Glomerular visceral epithelial cell (primary cell): ENCODE measurements at regions not wholly inside any gene's neighbourhood (a gene's known extent, or its start where the extent isn't known, plus 50 kb on each side); places are given as distances from the start of the nearest gene placed in this dataset.
"Not testable (repeated sequence)": the region's sequence is repeated elsewhere in the genome, so short reads cannot be mapped to it uniquely, and the experiment has no call there.

Experiments
- DNase-seq: peaks from one replicate; pipeline ENCODE4 v3.0.0-alpha.2; 2016; ENCODE audit errors: extremely low spot score

DNA sequence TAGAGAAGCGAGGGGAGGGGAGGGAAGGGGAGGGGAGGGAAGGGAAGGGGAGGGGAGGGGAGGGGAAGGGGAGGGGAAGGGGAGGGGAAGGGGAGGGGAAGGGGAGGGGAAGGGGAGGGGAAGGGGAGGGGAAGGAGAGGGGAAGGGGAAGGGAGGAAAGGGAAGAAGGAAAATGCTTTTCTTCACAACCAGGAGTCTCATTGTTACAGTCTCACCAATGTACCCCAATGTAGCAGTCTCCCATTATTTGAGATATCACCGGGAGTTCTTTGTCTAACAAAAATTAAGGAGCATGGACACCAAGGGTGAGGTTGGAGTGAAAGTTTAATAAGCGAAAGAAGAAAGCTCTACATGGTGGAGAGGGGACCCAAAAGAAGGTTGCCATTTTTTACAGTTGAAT, 1148.0 kb upstream of the ACVR2A start:
- not testable (repeated sequence) for DNase-seq

DNA sequence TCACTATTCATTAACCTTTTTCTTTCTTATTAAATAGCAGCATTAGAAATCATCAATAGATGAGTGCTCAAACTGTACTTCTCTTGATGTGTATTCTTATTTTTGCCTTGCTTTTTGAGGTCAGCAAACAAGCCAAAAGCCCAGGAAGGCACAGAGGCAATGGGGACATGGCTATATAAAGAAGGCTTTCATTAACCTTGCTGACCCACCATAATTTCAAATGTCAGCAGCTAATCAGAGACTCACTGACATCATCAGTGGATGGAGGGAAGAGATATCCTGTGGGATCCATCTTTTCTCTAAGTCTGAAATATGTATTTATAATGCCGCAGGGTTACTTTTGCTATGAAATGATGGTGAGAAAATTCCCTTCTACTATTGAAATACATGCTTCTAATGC, 1162.8 kb upstream of the ACVR2A start:
- DNase-seq, result no peak

DNA sequence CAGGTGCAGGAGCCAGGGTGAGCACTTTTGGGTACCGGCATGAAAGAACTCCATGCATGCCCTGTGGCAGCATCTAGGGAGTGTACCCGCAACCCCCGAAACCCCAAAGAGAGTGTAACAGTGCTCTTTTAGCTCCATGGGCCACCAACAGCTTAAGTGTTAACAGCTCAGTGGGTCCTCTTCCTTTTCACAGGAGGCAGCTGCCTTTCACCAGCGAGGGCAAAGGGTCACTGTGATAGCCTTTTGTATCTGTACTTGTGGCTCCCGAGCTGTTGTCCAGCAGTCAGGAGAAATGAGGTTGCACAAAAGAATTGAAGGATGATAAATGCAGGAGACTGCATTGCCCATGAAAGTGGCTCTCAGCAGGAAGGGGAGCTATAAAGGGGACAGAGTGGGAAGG, 1166.3 kb upstream of the ACVR2A start:
- no peak for DNase-seq

DNA sequence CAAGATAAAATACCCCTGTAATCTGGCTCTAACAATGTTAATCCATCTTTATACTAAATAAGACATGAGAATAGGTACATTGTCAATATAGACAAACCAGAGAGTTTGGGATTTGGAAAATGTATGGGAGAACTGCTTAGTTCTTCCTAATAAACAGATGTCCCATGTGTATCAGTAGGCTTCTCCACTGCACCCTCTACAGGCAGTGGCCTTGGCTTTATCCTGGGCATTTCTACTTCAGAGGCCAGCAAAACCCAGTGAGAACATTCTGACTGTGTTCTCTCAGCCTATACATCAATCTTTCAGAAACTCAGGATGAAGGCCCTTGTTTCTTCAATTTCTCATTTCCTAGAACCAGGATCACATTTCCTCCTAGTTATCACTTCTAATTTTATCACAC, 1167.5 kb upstream of the ACVR2A start:
- DNase-seq, result no peak

DNA sequence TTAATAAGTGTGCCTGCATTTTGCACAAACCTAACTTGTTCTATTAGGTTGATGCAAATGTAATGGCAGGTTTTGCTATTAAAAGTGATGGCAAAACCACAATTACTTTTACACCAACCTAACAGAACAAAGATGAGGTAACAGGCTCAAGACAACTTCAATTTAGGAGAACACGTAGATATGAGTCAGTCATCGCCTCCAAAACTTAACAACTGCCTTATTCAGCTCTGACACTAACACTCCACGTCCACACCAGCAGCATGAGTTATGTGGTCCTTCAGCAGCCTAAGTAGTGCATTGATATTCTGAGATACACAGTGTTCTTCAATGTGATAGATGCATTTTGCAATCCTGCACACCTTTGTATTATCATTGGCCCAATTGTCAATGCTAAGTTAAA, 1175.1 kb upstream of the ACVR2A start:
- no peak for DNase-seq

DNA sequence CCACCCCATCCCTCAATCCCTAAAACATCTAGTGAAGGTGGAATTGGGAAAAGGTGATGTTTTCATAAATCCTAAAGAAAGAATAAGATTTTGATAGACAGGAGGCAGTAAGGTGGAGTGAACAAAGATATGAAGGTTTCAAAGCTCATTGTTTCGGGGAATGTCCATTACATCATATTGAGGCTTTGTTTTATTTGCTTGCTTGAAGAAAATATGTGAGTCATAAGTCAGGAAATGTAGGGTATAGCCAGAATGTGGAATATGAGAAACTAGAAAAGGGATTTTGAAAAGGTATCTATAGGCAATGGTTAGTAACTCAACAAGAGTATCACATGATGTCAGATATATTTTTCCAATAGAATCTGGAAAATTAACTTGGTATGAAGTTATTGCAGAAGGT, 1178.5 kb upstream of the ACVR2A start:
- DNase-seq, result peak; percentile 4

DNA sequence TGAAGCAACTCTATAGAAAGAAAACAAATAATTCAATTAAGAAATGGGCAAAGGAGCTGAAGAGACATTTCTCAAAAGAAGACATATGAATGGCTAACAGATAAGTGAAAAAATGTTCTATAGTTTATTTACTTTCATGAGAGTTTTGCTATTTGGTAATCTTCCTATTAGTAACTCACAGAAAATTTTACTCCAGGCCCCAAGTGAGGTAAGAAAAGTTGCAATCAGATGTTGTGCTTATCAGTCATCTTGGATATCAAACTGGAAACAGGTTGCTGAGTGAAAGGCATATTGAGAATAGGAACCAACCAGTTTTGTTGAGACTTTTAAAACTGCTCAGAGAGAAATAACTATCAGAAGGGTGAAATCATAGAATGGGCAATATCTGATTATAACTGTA, 1179.0 kb upstream of the ACVR2A start:
- DNase-seq, result no peak

DNA sequence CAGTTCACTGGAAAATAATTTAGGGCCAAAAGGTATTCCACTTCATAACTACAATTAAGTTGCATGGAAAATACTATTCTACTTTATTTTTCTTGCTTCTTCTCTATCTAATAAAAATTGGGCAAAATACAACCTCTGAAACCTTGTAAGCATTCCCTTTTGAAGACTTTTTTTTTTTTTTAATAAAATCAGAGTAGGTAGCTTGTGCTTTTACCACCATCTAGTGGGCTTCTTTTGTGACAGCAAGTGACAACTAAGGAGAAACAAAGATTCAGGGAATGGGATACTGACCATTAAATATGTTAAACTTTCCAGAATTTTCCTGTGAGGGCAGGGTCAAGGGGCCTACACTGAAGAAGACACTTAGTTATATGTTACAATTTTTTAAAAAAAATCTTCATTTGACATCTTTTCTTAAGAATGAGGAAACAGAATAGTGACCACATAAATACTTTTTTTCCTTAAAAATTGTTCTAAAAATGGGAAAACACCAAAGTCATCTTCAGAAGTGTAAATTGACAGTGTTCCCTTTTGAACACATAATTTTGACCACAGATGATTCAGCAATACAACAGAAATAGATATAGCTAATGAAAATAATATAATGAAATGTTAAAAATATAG, 1183.2 kb upstream of the ACVR2A start:
- peak; percentile 60 for DNase-seq

DNA sequence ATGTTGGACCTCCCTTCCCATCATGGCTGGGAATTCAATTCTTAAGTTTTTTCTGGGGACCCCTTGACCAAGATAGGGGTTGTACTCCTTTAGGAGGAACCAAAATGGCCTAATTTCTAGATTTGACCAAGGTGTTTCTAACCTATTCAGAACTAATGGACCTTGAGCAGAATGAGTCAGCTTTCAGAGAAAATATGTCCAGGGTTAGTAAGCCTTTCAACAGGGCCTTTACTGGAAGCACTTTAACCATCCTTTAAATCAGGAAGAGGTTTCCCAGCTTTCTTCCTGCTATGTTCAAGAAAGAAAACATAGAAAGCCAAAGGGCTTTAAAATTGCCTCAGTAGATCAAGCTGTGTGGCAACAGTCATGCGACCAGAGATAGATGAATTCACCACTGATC, 1184.9 kb upstream of the ACVR2A start:
- DNase-seq, result peak; percentile 6

DNA sequence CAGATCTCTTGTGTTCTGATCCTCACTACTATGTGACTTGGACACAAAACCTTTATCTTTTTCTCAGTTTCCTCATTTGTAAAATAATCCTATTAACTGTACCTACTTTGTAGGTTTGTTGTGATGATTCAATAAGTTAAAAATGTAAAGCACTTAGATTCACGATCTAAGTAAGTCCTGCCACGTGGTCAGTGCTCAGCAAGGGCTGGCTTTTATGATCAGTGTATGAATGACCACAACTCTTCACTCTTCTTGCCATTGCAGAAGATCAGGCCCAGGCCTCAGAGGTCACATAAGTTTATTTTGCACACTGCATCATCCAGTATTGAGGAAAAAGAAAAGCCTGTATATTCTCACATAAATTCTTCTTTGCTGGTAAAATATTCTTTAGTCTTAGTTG, 1192.5 kb upstream of the ACVR2A start:
- DNase-seq, result peak; percentile 57

DNA sequence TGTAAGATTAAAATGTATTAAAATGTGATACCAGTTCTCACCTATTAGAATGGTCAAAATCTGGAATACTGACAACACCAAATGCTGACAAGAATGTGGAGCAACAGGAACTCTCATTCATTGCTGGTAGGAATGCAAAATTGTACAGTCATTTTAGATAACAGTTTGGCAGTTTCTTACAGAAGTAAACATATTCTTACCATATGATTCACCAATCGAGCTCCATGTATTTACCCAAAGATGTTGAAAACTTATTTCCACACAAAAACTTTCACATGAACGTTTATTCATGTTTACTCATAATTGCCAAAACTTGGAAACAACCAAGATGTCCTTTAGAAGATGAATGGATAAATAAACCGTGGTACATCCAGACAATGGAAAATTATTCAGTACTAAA, 1193.5 kb upstream of the ACVR2A start:
- no peak for DNase-seq

DNA sequence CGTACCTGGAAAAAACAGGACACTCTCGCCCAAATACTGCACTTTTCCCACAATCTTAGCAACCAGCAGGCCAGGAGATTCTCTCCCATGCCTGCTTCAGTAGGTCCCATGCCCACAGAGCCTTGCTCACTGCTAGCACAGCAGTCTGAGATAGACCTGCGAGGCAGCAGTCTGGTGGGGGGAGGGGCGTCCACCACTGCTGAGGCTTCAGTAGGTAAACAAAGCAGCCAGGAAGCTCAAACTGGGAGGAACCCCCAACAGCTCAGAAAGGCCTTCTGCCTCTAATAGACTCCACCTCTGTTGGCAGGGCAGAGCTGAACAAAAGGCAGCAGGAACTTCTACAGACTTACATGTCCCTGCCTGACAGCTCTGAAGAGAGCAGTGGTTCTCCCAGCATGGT, 1202.8 kb upstream of the ACVR2A start:
- no peak for DNase-seq

DNA sequence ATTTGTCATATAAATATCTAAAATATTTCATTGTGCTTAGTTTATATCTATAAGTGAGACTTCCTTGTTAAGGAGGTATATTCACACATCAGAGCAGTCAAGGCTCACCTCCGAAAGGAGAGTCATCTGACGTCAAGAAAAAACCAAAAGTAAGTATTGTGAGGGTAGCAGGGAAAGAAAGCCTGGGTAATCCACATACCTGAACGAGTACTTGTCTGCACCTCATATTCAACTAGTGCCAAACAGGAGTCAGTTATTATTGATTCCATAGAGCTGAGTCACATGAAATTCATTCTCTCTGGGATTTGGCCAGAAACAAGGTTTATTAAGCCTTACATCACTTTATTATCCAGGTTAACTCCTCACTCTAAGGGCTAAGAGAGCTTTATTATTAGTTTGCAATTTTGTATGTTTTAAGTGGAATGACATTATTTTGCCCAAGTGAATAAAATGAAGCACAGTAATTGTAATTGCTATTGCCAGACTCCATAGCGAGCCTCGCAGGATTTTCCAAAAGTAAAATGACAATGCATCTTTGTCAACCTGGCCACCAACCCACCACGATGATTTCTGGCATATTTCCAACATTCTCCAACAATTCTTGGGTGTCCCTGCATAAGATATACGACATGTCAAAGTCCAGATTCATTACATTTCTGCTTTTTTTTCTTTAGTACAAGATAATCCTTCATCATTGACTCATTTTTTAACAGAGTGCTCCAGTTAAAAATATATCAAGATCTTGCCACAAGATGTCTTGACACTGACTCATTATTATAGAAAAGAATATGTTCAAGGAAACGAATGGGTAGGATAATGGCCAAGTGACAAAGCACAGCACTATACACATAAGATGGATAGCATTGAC, 1210.4 kb upstream of the ACVR2A start:
- peak; percentile 86 for DNase-seq

DNA sequence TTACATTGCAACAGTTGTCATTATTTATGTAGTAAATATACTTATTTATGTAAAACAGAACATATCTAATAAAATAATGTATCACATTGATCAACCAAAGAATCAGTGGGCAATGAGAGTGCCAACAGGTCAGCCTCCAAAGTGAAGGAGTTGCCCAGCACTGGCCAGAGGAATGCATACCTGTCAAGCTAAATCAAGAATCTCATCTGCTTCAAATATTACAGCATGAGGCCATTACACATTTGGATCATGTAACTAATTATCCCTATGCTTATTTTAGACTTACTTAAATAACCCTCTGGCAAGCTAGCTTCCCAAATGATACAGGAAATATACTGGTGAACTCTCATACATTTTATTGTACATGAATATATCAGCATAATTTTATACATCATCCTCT, 1211.7 kb upstream of the ACVR2A start:
- no peak for DNase-seq

DNA sequence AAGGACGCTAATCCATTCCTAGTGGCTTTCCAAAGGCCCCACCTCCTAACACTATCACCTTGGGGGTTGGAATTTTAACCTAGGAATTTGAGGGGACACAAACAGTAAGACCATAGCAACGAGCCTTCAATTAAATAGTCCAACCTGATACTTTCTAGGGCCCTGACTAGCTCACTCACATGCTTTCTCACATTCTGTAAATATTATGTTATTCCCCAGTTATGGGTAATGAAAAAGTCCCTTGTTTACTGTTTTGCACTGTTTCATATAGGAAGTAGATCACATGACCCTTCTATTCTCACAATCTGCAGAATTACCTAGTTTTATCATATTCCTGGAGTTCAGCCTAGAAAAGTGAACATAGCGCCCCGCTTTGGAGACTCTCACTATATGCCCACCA, 1212.1 kb upstream of the ACVR2A start:
- no peak for DNase-seq

DNA sequence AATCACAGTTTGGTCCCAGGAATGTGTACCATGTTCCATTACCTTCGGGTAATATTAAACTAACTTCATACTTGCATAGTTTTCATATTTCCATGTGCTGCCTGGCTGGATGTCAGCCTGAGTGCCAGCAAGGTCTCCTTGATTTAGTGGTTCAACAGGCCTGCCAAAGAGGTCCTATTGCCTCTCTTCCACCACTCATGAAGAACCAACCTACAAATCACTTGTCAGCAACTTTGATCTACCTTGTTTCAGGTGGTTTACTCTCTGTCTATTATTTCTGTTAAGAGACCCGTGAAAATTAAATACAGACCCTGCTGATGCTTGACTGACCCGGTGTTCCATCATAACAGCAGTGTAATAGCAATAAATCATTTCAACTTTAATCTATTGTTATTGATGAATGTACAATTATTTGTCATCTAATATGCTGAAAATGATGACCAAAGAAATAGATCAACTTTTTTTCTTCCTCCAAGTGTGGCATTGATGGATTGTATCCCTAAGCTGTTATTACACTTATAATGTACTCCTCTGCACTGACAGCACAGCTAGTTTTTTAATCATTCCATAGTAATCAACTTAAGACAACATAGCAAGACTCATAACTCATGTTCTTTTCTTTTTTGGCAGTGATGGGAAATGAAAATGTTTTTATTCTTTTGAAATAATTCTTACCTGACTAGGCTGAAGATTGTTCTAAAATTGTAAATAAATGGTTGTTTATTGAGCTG, 1220.2 kb upstream of the ACVR2A start:
- DNase-seq, result no peak

DNA sequence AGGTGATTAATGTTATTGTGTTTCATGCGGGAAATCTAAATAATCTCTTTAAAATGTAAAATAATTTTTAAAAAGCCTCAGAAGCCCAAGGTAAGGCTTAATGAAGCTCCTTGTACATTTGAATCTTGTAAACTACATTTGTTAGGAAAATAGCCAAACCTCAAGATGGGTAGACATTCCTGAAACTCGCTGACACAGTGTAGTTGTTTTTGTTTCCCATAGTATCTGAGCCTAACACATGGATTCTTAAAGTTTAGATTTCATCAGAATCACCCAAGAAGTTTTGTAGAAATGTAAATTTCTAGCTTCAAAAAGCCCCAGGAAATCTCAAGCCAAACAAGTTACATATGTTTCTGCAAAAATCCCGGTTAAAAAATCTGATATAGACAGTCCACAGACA, 1221.1 kb upstream of the ACVR2A start:
- DNase-seq, result peak; percentile 18

DNA sequence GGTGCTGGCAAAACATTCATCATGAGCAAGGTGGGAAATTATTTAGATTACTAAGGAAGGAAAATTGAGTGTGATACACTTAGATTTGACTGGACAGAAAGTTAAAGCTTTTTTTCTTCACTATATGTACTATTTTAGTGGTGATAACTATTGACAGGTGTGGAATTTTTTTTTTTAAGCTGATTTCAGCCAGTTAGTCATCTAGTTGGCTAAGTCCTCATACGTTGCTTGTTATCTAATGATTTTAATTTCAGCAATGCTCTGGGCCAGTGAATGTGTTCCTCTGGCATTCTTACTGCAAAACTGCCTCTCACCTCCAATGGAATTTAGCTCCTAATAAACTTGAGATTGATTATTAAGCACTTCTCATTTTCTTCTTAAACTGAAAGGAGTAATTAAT, 1223.2 kb upstream of the ACVR2A start:
- no peak for DNase-seq

DNA sequence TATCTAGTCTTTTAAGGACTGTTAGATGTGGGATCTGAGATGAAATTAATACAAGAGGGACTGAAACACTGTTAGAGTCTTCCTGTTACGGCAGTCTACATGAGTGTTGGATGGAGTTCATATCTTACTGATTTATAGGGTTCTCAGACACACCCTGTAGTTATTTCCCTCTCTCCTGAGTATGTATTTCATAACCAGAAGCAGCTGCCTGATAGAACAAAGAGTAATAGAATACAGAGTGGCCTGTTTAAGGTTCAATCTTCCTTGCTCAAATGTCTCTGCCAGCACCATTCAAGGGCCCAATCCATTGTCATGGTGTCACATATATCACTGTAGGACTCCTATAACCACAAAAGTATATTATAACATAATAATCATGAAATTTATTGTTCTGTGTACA, 1229.1 kb upstream of the ACVR2A start:
- no peak for DNase-seq

DNA sequence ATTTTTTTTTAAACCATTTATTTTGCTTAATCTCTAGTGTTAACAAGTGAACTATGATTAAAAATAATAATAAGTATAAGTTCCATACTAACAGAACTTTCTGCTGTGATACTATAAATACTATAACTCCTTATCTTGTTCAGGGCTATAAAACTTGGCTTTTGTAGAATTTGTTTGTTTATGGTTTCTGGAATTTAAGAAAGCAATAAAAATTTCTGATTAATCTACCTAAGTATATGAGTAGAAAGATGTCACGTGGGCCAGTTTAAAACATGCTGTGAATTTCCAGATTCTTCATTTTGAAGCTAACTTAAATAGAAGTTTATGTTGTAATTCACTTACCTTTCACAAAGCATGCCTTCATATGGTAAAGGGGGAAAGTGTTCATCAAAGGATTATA, 1236.3 kb upstream of the ACVR2A start:
- no peak for DNase-seq

DNA sequence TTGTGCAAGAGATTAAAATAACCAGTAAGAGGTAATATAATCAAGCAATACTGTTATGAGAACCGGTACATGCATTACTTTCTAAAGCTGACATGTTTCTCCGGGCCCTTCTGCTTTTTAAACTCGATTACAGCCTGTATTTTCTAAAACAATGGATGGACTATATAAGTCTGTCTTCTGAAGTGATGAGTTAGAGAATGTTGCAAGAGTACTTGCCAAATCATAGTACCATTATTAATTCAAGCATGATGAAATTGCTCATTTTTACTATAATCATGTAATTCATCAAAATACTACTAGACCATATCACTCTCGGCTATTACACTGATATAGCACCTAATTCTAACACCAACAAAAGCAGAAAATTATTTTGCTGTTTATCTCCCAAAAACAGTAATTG, 1240.3 kb upstream of the ACVR2A start:
- DNase-seq, result no peak

DNA sequence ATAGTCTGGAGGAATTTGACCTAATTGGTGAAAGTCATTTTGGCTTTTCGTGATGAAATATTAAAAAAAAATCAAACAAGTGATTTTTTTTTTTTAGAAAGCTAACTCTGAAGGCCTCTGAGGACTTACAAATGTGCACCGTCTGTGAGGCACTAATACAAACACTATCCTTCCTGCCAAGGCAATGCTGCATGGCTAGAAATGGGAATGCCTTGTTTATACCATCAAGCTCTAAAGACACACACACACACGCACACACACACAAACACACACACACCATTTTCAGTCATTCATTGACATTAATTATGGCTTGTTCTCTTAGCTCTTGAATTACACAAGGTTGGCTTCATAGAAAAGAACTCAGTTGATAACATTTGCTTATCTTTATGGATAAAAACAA, 1242.0 kb upstream of the ACVR2A start:
- no peak for DNase-seq

DNA sequence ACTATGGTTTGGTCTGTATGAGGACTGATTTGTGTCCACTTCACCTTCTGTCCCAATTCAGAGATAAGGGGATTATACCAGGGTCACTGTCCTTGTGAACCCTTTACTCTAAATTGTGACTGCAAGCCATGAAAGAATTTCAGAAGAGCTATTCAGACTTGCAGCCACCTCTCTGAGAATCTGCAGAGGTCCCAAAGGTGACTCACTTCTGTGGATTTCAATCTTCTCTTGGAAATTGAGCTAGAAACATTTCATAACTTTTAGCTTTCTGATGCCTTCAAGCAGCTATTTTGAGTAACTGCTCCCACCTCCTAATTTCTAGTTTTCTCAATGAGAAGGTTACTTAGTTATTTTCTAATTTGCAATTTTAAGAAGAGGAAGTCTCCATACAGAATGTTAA, 1242.4 kb upstream of the ACVR2A start:
- peak; percentile 8 for DNase-seq
